Fibroblast of the aortic adventitia (primary cell): ENCODE measurements at regions not wholly inside any gene's neighbourhood (a gene's known extent, or its start where the extent isn't known, plus 50 kb on each side); places are given as distances from the start of the nearest gene placed in this dataset.

Source experiments
- DNase-seq: peaks from one replicate; pipeline ENCODE4 v3.0.0-alpha.2; 2010; ENCODE audit warnings: low read depth
- H3K4me3 ChIP-seq: 2 replicates; pipeline ENCODE4 v1.5.1; 2011; ENCODE audit warnings: low read depth, mild to moderate bottlenecking, control low read depth, low read length, moderate library complexity
- CTCF ChIP-seq: IDR thresholded peaks from 2 replicates; pipeline ENCODE4 v1.5.1; 2011; ENCODE audit warnings: mild to moderate bottlenecking, low read length, control low read depth, inconsistent platforms; ENCODE audit not compliant: insufficient read depth

- TF ChIP-seq CTCF = no peak
- DNase-seq = no peak
- H3K4me3 ChIP-seq = no peak overlapping the region
Observed at GRCh38 chr7:156121434-156121833, 309.2 kb upstream of the SHH start.

- no peak for DNase-seq
- TF ChIP-seq CTCF = no peak
- H3K4me3 ChIP-seq = no peak overlapping the region
Observed at GRCh38 chr7:156120552-156120951, 308.3 kb upstream of the SHH start.

GRCh38 chr7:156119771-156120170 lies 307.5 kb upstream of the SHH start:
- H3K4me3 ChIP-seq = no peak overlapping the region
- TF ChIP-seq CTCF = no peak
- no peak for DNase-seq

- H3K4me3 ChIP-seq = no peak overlapping the region
- TF ChIP-seq CTCF = no peak
- no peak for DNase-seq
Observed at GRCh38 chr7:156118248-156118645, 306.0 kb upstream of the SHH start.

- no peak for DNase-seq
- no peak for TF ChIP-seq CTCF
- H3K4me3 ChIP-seq = no peak overlapping the region
Observed at GRCh38 chr7:156117542-156118247, 305.4 kb upstream of the SHH start.

- no peak overlapping the region for H3K4me3 ChIP-seq
- no peak for TF ChIP-seq CTCF
- no peak for DNase-seq
Observed at GRCh38 chr7:156116514-156117215, 304.4 kb upstream of the SHH start.
